Globus pallidus (tissue), 1 donor: ENCODE measurements at regions not wholly inside any gene's neighbourhood (a gene's known extent, or its start where the extent isn't known, plus 50 kb on each side); places are given as distances from the start of the nearest gene placed in this dataset.
A peak's percentile ranks its signal among the peaks of the same experiment; 100 is the strongest.

ENCODE experiments used
- DNase-seq: peaks from one replicate; pipeline ENCODE4 v3.0.0-alpha.2; 2015; ENCODE audit warnings: low spot score

GRCh38 chr13:74667656-74668203, 533.5 kb upstream of the KLF12 start:
- no peak for DNase-seq

- DNase-seq, result no peak
Measured at GRCh38 chr13:74662905-74663304, 528.7 kb upstream of the KLF12 start.

GRCh38 chr13:74661851-74662250, 527.6 kb upstream of the KLF12 start:
- no peak for DNase-seq

GRCh38 chr13:74657765-74658164, 523.6 kb upstream of the KLF12 start:
- no peak for DNase-seq

- DNase-seq, result no peak
Measured at GRCh38 chr13:74651121-74651520, 516.9 kb upstream of the KLF12 start.

- no peak for DNase-seq
Measured at GRCh38 chr13:74647991-74648390, 513.8 kb upstream of the KLF12 start.

GRCh38 chr13:74647211-74647610, 513.0 kb upstream of the KLF12 start:
- no peak for DNase-seq

- DNase-seq, result no peak
Measured at GRCh38 chr13:74646091-74646490, 511.9 kb upstream of the KLF12 start.

GRCh38 chr13:74645586-74645985, 511.4 kb upstream of the KLF12 start:
- no peak for DNase-seq

- DNase-seq, result no peak
Measured at GRCh38 chr13:74644229-74644628, 510.0 kb upstream of the KLF12 start.

GRCh38 chr13:74641586-74641985, 507.4 kb upstream of the KLF12 start:
- DNase-seq, result no peak

GRCh38 chr13:74633734-74634133, 499.5 kb upstream of the KLF12 start:
- DNase-seq, result no peak

GRCh38 chr13:74629985-74630384, 495.8 kb upstream of the KLF12 start:
- DNase-seq, result no peak

GRCh38 chr13:74625541-74625940, 491.3 kb upstream of the KLF12 start:
- no peak for DNase-seq

- DNase-seq, result no peak
Measured at GRCh38 chr13:74623761-74624160, 489.6 kb upstream of the KLF12 start.

- DNase-seq, result no peak
Measured at GRCh38 chr13:74622284-74622683, 488.1 kb upstream of the KLF12 start.

- no peak for DNase-seq
Measured at GRCh38 chr13:74620711-74621110, 486.5 kb upstream of the KLF12 start.

GRCh38 chr13:74620308-74620707, 486.1 kb upstream of the KLF12 start:
- DNase-seq, result no peak

GRCh38 chr13:74597526-74597925, 463.3 kb upstream of the KLF12 start:
- DNase-seq, result no peak

- no peak for DNase-seq
Measured at GRCh38 chr13:74596691-74597090, 462.5 kb upstream of the KLF12 start.

- DNase-seq, result no peak
Measured at GRCh38 chr13:74593688-74594087, 459.5 kb upstream of the KLF12 start.

- DNase-seq, result no peak
Measured at GRCh38 chr13:74586847-74587246, 452.6 kb upstream of the KLF12 start.

GRCh38 chr13:74576420-74576819, 442.2 kb upstream of the KLF12 start:
- peak; percentile 11 for DNase-seq

- DNase-seq, result peak; percentile 60
Measured at GRCh38 chr13:74575729-74576125, 441.5 kb upstream of the KLF12 start.
